ENCODE measurements at regions not wholly inside any gene's neighbourhood (a gene's known extent, or its start where the extent isn't known, plus 50 kb on each side); places are given as distances from the start of the nearest gene placed in this dataset.

DNA sequence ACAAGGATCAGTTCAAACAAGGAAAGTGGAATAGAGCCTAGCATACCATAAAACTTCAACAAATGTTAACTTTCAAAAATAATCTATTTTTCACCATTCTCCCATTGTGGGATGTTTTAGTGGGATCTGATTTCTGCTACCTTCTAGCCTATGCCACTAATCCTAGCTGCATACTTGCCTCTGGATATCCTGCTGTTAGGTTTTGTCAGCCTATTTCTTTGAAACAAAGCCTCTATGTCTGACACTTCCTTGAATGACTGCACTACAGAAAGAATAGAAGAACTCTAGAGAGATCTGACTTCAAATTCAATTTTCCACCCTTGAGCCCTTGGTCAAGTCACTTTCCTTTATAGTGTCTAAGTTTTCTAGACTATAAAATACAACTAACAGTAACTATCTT, 291.5 kb downstream of the PTH2R start:
- CTCF ChIA-PET = no interaction called here
- Mint-ChIP-seq H3K9me3 (ENCODE audit: insufficient read depth) (no peaks in the 10 kb centered on the region), H3K4me1 (no peaks in the 10 kb centered on the region), H3K4me3 (no peak overlapping the region), H3K27me3 (no peaks in the 10 kb centered on the region), H3K27ac (no peak overlapping the region)
- no peaks in the 10 kb centered on the region for H3K36me3 ChIP-seq (replicated peaks in 1 of 2; ENCODE audit: control extremely low read depth in 1 of 2, control insufficient read depth in 1 of 2, extremely low read depth in 1 of 2, insufficient read depth in 2 of 2, low read length in 1 of 2)
- POLR2A ChIA-PET = no interaction called here
- H3K4me1 ChIP-seq (ENCODE audit: control insufficient read depth in 2 of 2, insufficient read depth in 2 of 2, low read length in 2 of 2) = no peaks in the 10 kb centered on the region
- no peak overlapping the region for H3K9ac ChIP-seq (ENCODE audit: low read length)
- DNase-seq (no peak), ATAC-seq (ENCODE audit: low read depth) (no peak)
- no peaks in the 10 kb centered on the region for H3K27me3 ChIP-seq (replicated peaks in 1 of 4; ENCODE audit: control extremely low read depth in 1 of 4, control insufficient read depth in 3 of 4, insufficient read depth in 4 of 4, low read length in 3 of 4)
- intact Hi-C loops (cut with micrococcal nuclease) = no loop called here
- H3K4me2 ChIP-seq (replicated peaks; ENCODE audit: low read depth, low read length, poor library complexity, severe bottlenecking) = no peak overlapping the region
- no peak overlapping the region for H2AFZ ChIP-seq (ENCODE audit: insufficient read depth, low read depth, low read length, poor library complexity, severe bottlenecking)
- H4K20me1 ChIP-seq (ENCODE audit: control insufficient read depth, insufficient read depth, low read length, poor library complexity, severe bottlenecking) = no peaks in the 10 kb centered on the region
- no peak overlapping the region for H3K4me3 ChIP-seq (ENCODE audit: control extremely low read depth in 1 of 5, extremely low read depth in 1 of 5, insufficient read depth in 1 of 5, low read depth in 2 of 5, low read length in 4 of 5)
- H3K27ac ChIP-seq (ENCODE audit: low read length in 2 of 2) = no peak overlapping the region
- H3K79me2 ChIP-seq (ENCODE audit: control insufficient read depth, insufficient read depth, low read length) = no peaks in the 10 kb centered on the region
- no peaks in the 10 kb centered on the region for H3K9me3 ChIP-seq (ENCODE audit: control extremely low read depth in 1 of 3, control insufficient read depth in 2 of 3, insufficient read depth in 1 of 3, low read length in 2 of 3)
- no peak for TF ChIP-seq EZH2 (IDR thresholded peaks at IDR 0.05; ENCODE audit: borderline replicate concordance, insufficient read depth, low read depth, low read length, poor library complexity, severe bottlenecking)
- TF ChIP-seq, protein P1, sequence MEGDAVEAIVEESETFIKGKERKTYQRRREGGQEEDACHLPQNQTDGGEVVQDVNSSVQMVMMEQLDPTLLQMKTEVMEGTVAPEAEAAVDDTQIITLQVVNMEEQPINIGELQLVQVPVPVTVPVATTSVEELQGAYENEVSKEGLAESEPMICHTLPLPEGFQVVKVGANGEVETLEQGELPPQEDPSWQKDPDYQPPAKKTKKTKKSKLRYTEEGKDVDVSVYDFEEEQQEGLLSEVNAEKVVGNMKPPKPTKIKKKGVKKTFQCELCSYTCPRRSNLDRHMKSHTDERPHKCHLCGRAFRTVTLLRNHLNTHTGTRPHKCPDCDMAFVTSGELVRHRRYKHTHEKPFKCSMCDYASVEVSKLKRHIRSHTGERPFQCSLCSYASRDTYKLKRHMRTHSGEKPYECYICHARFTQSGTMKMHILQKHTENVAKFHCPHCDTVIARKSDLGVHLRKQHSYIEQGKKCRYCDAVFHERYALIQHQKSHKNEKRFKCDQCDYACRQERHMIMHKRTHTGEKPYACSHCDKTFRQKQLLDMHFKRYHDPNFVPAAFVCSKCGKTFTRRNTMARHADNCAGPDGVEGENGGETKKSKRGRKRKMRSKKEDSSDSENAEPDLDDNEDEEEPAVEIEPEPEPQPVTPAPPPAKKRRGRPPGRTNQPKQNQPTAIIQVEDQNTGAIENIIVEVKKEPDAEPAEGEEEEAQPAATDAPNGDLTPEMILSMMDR (IDR thresholded peaks at IDR 0.05) = no peak

DNA sequence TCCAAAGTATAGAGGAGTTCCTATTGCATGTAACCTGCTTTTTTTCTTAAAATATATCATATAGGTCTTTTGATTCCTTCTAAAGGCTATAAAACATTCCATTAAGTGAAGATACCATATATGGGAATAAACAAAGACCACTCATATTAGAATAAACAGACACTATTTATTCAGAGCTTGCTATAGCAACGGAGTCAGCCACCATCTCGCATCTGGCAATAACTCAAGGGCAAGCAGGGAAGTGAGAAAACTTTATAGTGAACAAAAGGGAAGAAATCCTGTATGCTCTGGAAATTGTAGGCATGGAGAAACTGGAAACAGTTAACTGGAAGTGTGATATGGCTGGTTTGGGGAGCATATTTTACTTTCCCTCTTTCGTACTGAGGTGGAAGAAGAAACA, 301.9 kb downstream of the PTH2R start:
- H3K4me2 ChIP-seq (replicated peaks; ENCODE audit: low read depth, low read length, poor library complexity, severe bottlenecking) = no peak overlapping the region
- no peak overlapping the region for H3K9ac ChIP-seq (ENCODE audit: low read length)
- no peaks in the 10 kb centered on the region for H3K27me3 ChIP-seq (replicated peaks in 1 of 4; ENCODE audit: control extremely low read depth in 1 of 4, control insufficient read depth in 3 of 4, insufficient read depth in 4 of 4, low read length in 3 of 4)
- no peaks in the 10 kb centered on the region for H3K27me3 Mint-ChIP-seq
- DNase-seq = no peak
- POLR2A ChIA-PET = no interaction called here
- H3K4me3 Mint-ChIP-seq = no peak overlapping the region
- H2AFZ ChIP-seq (ENCODE audit: insufficient read depth, low read depth, low read length, poor library complexity, severe bottlenecking) = no peak overlapping the region
- CTCF ChIA-PET = no interaction called here
- no peak for ATAC-seq (ENCODE audit: low read depth)
- no peak overlapping the region for H3K27ac ChIP-seq (ENCODE audit: low read length in 2 of 2)
- H3K27ac Mint-ChIP-seq = no peak overlapping the region
- no peaks in the 10 kb centered on the region for H3K9me3 Mint-ChIP-seq (ENCODE audit: insufficient read depth)
- no peaks in the 10 kb centered on the region for H3K9me3 ChIP-seq (ENCODE audit: control extremely low read depth in 1 of 3, control insufficient read depth in 2 of 3, insufficient read depth in 1 of 3, low read length in 2 of 3)
- TF ChIP-seq, protein P1 (IDR thresholded peaks at IDR 0.05) = no peak
- no peak for TF ChIP-seq EZH2 (IDR thresholded peaks at IDR 0.05; ENCODE audit: borderline replicate concordance, insufficient read depth, low read depth, low read length, poor library complexity, severe bottlenecking)
- intact Hi-C loops (cut with micrococcal nuclease) = no loop called here
- WGBS (ENCODE audit: insufficient coverage) = no CpG with 5 or more reads among the region's 3 CpGs
- no peaks in the 10 kb centered on the region for H3K79me2 ChIP-seq (ENCODE audit: control insufficient read depth, insufficient read depth, low read length)
- H4K20me1 ChIP-seq (ENCODE audit: control insufficient read depth, insufficient read depth, low read length, poor library complexity, severe bottlenecking) = no peaks in the 10 kb centered on the region
- no peaks in the 10 kb centered on the region for H3K4me1 ChIP-seq (ENCODE audit: control insufficient read depth in 2 of 2, insufficient read depth in 2 of 2, low read length in 2 of 2)
- no peaks in the 10 kb centered on the region for H3K36me3 ChIP-seq (replicated peaks in 1 of 2; ENCODE audit: control extremely low read depth in 1 of 2, control insufficient read depth in 1 of 2, extremely low read depth in 1 of 2, insufficient read depth in 2 of 2, low read length in 1 of 2)
- H3K4me3 ChIP-seq (ENCODE audit: control extremely low read depth in 1 of 5, extremely low read depth in 1 of 5, insufficient read depth in 1 of 5, low read depth in 2 of 5, low read length in 4 of 5) = no peak overlapping the region
- no peaks in the 10 kb centered on the region for H3K4me1 Mint-ChIP-seq
